HG02798 (cell line): ENCODE measurements at regions not wholly inside any gene's neighbourhood (a gene's known extent, or its start where the extent isn't known, plus 50 kb on each side); places are given as distances from the start of the nearest gene placed in this dataset.
"Not testable (repeated sequence)": the region's sequence is repeated elsewhere in the genome, so short reads cannot be mapped to it uniquely, and the experiment has no call there.

Source experiments
- ATAC-seq: cut with Tn5 transposase; IDR thresholded peaks from one replicate; pipeline ENCODE4 v1.9.1; 2021; ENCODE audit warnings: mild to moderate bottlenecking; ENCODE audit not compliant: unreplicated experiment, poor library complexity

DNA sequence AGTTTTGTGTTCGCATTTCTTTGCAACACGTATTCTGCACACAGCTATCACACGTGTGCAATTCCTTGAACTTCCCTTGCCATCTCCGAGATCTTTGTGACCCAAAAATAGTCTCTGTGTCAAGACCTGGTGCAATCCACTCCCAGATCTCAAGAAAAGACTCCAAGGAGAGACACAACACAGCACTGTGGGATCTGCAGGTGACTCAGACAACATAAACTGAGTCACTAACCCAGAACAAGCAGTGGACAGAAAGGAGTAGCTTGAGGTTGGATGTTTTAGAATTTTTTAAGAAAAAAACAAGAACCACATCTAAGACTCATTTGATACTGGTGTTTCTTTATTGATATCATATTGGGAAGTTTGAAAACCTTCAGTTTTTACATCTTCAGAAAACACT is 396.9 kb downstream of the AGTPBP1 start:
- no peak for ATAC-seq

DNA sequence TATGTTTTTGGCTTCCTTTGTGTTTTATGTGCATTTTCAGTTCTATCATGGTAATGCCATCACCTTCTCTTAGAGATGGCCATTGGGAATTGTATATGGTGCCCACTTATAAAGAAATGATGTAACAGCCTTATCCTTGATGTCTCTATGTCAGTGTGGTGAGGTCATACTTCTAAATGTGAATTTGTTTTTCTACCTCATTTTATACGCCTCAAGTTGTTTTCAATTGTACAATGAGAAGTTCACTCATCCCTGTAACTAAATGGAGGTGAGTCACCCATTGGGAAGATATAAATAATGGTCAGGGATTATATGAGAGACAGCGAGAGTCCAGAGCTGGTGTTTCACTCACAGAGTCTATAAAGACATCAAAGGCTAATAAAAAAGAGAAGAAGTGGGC is 402.4 kb downstream of the AGTPBP1 start:
- ATAC-seq, result no peak

DNA sequence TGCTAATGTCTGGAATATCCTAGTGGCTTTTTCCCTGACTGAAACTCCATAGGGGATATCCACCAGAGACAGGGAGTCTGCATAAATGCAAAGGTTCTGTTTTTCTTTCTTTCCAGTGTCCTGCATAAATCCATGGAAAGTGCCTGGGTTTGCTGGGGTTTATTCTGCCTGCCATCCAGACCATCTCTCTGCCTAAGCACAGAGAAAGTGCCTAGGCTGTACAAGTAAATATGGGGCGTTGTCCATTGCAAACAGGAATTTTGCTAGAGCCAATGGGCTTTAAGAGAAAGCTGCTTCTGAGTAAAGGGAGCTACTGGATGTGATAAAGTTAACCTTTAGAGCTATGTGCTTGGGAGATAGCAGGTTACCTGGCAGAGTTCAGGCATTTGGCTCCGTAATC is 407.5 kb downstream of the AGTPBP1 start:
- ATAC-seq, result no peak

DNA sequence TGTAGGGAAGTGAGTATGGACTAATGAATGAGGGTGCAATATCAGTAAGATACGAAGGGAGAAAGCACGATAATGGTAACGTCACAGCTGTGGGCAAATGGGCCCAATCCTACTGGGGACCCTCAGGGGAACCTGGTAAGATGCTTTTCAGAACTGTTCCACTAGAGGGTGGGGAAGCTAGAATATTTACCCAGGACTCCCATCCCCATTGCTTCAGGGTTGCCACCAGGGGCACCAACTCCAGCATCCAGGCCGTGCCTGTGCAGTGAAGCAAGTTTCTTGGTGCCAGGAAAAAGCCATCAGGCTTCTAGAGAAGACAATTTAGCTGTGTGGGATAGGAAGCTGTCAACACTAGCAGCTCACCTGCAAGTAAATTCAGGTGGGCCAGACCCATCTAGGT is 409.3 kb downstream of the AGTPBP1 start:
- ATAC-seq, result no peak

DNA sequence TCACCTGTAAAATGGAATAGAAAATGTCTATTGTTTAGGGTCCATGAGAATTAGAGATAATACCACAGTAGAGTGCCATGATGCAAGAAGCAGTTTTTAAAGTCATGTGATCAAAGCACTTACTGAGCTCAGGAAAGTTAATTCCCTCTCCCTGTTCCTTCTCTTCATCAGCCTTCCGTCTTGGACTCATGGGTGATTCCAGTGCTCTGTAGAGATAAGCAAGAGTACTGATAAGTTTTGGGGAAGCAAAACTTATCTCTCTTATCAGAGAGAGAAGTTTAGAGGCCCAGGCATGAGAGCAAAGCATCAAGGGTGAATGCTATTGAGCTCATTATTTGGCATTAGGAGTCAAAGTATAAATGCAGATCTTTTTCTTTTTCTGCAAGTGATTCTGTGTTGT is 410.1 kb downstream of the AGTPBP1 start:
- ATAC-seq, result no peak

DNA sequence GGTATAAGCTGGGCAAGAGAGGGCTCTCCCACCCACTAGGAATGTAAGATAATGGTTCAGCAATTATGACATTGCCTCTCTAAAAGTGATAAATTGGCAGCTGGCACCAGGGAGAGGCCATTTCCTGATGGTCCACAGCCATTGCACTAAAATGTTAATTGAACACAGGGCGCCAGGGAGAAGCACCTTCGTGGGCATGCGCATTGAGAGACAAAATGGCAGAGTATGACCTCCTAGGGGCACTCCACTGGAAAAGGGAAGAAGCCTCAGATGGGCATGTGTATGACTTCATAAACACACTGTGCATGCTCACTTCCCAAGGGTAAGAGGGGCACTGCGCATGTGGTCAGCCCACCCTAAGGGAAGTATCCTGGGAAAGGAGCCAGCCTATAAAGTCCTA is 419.2 kb downstream of the AGTPBP1 start:
- ATAC-seq, result no peak

DNA sequence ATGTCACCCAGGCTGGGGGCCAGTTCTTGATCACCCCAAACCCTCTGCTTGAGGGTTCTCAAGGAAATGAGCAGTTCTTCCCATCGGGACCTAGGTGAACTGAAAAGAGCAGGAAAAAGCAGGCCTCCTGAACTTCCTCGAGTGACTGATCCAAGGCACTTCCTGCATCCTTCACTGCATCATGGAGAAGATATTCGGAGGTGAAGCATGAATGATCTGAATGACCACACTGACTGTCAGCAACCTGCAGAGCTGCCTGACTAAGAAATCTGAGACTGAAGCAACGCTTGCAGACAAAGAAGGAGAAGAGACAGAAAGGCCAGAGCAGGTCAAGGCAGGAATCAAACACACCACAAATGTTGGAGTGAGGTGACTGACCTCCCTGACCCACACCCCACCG is 420.2 kb downstream of the AGTPBP1 start:
- ATAC-seq, result no peak

DNA sequence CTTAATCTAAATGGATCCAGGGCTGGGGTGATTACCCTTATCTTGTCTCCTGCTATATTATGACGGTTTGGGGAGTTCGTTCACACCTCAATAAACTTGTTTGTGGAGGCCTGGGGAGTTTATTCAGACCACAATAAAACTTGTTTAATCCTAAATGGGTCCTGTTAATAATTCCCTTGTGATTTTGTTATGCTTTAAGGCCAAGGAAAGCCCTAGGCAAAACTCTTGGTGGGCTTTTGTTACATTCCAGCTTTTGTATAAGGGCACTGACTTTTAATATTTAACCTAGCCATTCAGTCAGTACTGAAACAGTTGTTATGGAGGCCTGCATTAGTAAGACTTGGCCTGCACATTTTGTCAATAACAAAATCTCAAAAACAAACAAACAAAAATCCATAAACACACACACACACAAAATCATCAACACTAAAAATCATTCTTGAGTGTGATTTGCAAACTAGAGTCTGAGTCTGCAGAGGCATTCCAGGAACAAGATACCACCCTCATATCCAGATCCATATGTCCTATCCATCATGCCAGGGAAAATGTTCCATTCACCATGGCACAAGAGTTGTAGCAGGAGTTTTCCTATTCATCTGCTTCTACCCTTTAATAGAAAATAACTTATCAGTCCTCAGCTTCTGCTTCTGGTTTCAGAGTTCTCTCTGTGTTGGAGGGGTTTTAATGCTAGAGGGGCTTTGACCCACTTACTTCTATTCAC is 421.7 kb downstream of the AGTPBP1 start:
- no peak for ATAC-seq

DNA sequence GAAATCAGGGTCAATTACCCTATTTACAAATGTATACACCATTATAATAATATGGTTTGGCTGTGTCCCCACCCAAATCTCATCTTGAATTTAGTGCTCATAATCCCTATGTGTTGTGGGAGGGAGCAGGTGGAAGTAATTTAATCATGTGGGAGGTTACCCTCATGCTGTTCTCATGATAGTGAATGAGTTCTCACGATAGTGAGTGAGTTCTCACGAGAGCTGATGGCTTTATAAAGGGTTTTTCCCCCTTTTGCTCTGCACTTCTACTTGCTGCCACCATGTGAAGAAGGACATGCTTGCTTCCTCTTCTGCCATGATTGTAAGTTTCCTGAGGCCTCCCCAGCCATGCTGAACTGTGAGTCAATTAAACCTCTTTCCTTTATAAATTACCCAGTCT is 426.2 kb downstream of the AGTPBP1 start:
- not testable (repeated sequence) for ATAC-seq

DNA sequence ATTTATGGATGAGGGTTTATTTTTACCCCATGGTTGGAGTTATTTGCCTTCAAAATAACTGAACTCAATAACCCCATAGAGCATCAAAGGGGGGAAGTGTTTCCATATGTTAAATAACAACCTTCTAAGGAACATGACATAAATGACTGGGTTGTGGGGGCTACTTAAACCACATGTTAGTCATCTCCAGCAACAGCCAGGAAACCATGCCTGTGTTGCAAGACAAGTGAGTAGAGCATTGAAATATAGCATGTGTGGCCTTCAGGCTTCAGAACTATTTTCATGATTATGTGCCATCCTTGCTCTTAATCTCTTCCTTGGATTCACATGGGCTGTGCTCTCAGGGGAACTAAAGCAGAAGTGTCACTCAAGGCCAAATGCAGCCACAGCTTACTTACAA is 431.2 kb downstream of the AGTPBP1 start:
- no peak for ATAC-seq

DNA sequence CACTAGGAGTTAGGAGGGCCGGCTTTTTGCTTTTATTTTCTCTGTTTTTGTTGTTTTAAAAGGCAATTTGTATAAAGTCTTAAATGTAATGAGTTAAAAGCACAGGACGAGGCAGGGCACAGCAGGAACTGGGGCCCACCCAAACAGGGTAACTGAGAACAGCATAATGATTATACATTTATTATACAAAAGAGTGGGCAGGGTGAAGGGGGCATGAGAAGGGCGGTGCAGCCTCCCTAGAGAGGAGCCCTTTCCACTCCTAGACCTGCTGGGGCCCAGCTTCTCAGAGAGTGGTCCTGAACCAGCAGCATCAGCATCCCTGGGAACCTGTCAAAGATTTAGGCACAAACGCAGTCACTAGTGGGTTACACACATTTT is 438.0 kb downstream of the AGTPBP1 start:
- ATAC-seq, result no peak

DNA sequence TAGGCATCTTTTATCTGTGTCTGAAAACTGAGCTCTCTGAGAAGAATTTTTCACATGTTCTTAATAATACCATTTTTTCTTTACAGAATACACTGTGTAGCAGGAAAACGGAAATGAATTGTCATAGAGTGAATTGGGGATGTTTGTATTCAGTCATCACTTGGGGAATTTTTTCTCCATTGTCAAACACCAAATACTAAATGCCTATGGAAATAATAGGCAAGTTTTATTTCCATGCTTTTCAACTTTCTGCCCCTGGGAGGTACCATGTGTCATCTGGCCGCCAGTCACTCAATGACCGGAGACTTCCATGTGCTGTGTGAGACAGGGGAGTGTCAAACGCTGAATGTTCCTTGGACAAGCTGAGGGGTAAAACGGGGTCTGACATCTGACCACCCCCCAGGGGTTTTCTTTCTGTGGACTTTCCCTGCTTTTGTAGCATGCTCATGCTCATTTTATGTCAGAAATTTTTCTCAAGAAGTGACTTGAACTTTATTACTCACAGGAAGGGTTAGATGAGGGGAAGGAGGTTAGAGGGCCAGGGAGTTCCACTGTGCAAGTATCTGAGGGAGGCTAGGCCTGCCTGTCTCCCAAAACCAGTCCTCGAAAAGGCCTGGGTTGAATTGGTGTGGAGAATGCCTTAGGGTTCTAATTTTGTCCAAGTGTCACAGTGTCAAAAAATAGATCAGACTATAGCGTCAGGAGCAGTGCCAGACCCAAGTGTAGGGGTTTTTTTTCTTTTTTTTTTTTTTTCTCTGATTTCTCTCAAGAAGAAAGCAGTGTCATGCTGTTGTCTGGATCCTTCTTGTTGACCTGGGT is 438.6 kb downstream of the AGTPBP1 start:
- ATAC-seq, result no peak

DNA sequence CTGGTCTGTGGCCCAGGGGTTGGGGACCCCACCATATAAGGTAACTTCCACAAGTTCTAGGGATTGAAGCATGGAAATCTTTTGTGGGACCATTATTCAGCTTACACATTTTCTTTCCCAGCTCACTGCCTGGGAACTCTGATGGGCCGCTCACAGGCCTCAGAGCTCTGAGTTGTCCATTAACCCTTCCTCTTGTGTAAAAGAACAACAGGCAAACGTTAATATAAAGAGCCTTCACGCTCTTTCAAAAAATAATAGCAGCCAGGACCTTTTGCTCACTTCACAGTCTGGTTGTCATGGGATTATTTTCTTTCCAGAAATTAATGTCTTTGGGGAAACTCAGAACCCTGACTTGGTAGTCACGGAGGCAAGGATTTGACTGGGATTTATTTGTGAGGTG is 443.3 kb downstream of the AGTPBP1 start:
- no peak for ATAC-seq

DNA sequence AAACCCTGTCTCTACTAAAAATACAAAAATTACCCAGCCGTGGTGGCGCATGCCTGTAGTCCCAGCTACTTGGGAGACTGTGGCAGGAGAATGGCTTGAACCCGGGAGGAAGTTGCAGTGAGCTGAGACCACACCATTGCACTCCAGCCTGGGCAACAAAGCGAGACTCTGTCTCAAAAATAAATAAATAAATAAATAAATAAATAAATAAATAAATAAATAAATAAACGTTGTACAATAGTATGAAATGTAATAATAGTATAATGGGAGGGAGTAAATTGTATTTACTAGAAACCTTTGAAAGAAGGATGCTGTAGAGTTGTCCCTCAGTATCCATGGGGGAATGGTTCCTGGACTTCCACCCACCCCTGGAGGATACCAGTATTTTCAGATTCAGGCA is 446.5 kb downstream of the AGTPBP1 start:
- ATAC-seq, result not testable (repeated sequence)

DNA sequence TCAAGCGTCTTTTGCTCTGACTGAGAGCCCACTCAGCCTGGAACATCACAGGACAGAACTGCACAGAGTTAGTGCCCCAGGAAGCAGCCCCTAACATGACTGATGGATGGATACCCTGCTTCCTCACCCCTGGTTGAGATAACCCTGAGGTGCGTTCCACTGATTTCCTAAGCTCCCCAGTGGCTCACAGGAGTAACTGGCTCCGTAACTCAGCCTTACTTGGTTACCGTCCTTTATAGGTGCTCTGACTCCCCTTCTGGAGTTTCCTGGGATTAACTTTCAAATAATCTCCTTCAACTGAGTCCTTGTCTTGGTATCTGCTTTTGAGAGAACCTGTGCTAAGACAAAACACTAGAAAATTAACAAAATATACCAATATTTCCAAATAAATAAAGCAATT is 449.5 kb downstream of the AGTPBP1 start:
- no peak for ATAC-seq

DNA sequence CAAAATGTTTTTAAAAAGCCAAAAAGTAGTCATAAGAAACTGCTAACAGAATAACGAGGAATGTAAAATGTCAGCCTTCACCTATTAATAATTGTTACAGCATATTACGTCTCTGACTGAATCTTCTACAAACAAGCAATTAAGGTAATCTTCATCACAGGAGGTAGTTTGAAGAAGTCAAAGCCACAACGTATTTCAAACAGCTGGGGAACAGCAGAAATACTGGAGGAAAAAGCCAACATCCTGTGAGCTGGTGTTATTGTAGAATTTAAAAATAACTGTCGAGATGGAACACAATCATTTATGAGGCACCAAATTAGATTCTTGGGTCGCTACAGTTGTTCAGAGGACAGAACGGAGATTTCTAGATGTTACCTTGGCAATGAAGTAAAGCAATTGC is 450.5 kb downstream of the AGTPBP1 start:
- ATAC-seq, result no peak

DNA sequence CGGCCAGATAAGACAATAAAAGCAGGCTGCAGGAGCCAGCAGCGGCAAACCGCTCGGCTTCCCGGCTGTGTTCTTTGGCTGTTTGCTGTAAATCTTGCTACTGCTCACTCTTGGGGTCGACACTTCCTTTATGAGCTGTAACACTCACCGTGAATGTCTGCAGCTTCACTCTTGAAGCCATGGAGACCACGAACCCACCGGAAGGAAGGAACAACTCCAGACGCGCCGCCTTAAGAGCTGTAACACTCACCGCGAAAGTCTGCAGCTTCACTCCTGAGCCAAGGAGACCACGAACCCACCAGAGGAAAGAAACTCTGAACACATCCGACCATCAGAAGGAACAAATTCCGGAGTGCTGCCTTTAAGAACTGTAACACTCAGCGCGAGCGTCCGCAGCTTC is 451.7 kb downstream of the AGTPBP1 start:
- no peak for ATAC-seq

DNA sequence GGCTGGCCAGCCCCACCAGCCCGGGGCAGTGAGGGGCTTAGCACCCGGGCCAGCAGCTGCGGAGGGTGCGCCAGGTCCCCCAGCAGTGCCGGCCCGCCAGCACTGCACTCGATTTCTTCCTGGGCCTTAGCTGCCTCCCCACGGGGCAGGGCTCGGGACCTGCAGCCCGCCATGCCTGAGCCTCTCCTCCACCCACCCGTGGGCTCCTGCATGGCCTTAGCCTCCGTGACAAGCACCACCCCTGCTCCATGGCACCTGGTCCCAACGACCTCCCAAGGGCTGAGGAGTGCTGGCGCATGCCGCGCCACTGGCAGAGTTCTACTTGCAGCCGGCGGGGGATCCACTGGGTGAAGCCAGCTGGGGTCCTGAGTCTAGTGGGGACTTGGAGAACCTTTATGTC is 452.6 kb downstream of the AGTPBP1 start:
- ATAC-seq, result no peak

DNA sequence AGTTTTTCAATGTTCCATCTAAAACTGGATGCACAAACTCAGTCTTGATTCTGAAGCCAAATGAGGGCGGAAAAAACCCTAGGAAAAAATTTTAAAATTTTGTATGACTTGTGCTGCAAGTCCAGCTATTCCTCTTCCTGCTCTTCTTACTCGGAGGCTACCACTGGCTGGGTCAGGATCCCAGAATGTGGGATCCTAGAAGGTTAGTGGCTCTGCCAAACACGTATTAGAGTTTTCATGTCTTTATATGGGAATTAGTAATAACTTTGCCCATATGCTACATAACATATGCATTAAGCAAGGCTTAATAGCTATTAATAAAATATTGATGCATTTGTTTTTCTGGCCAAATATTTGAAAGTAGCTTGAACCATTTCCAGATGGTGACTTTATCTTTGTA is 458.3 kb downstream of the AGTPBP1 start:
- ATAC-seq, result no peak

DNA sequence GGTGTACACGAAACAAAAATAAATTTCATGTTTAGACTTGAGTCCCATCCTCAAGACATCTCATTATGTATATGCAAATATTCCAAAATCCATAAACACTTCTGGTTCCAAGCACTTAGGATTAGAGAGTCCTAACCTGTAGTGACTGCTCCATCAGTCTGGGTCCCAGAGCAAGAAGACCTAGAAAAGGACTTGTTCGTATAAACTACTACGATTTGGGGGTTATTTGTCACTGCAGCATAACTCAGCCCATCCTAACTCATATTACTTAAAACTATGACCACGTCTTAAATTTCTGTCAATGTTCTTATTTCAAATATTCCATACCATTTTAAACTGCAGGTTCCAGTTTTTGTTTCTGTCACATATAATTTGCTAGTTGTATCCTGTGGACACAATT is 463.0 kb downstream of the AGTPBP1 start:
- ATAC-seq, result no peak

DNA sequence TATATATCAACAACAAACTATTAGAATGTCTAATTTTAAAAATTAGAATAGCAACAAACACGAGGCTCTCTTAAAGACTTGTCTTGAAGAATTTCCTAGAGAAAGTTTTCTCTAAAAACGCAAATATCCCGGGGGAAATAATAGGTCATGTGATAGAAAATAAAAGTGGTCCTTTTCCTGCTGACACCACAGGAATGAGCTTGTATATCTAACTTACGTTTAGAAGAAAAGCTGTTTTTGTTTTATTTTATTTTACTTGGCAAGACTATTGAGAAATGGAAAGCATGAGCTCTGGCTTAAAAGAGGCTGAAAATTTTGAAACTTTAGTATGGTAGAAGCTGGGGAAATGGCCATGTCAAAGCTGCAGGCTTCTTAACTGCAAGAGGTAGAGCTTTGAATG is 465.0 kb downstream of the AGTPBP1 start:
- ATAC-seq, result no peak

DNA sequence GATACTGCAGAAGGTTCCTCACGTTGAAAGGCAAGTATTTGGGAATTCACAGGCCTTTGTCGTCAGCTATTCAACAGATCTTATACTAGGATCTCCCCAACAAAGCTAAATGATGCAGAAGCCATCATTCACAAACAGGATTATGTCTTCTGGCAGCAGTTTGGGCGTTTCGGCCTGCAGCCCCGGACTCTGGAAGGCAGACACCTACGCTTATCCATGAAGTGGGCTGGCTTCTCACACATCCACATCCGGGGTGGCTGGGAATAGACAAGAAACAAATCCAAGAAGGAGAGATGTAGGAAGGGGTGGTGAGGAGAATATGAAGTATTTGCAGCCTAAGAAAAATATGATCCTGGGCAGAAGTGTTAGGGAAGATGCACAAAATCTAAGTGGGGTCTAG is 471.9 kb downstream of the AGTPBP1 start:
- ATAC-seq, result no peak
